Endodermal cell (in vitro differentiated cells): ENCODE measurements at regions not wholly inside any gene's neighbourhood (a gene's known extent, or its start where the extent isn't known, plus 50 kb on each side); places are given as distances from the start of the nearest gene placed in this dataset.

Experiments
- DNase-seq: peaks from one replicate; pipeline ENCODE4 v3.0.0-alpha.2; 2017
- H3K27ac ChIP-seq: 2 replicates; pipeline ENCODE4 v1.5.1; 2013; ENCODE audit warnings: mild to moderate bottlenecking, low read depth, low read length, moderate library complexity
- H3K27me3 ChIP-seq: 2 replicates; pipeline ENCODE4 v1.6.1; 2013; ENCODE audit warnings: mild to moderate bottlenecking, low read length, moderate library complexity; ENCODE audit not compliant: insufficient read depth, control insufficient read depth, poor library complexity, severe bottlenecking
- H3K36me3 ChIP-seq: 2 replicates; pipeline ENCODE4 v1.7.0; 2013; ENCODE audit warnings: mild to moderate bottlenecking, low read length, moderate library complexity; ENCODE audit not compliant: control insufficient read depth, insufficient read depth
- H3K4me1 ChIP-seq: one replicate; pipeline ENCODE4 v1.7.0; 2013; ENCODE audit warnings: low read length; ENCODE audit not compliant: control insufficient read depth, insufficient read depth
- H3K4me3 ChIP-seq: 2 replicates; pipeline ENCODE4 v1.5.1; 2013; ENCODE audit warnings: mild to moderate bottlenecking, low read length, moderate library complexity
- H3K9ac ChIP-seq: 2 replicates; pipeline ENCODE4 v1.6.1; 2013; ENCODE audit warnings: mild to moderate bottlenecking, low read length, moderate library complexity; ENCODE audit not compliant: poor library complexity, severe bottlenecking; ENCODE audit errors: extremely low read depth
- H3K9me3 ChIP-seq: 2 replicates; pipeline ENCODE4 v1.6.1; 2013; ENCODE audit warnings: mild to moderate bottlenecking, low read length, moderate library complexity; ENCODE audit not compliant: control insufficient read depth
- H3K27ac Mint-ChIP-seq: 2 replicates; pipeline ENCODE4 v1.8.0; 2020; ENCODE audit warnings: mixed read lengths
- H3K27me3 Mint-ChIP-seq: 2 replicates; pipeline ENCODE4 v1.8.0; 2021; ENCODE audit warnings: mild to moderate bottlenecking, mixed read lengths; ENCODE audit not compliant: insufficient read depth
- H3K36me3 Mint-ChIP-seq: 2 replicates; pipeline ENCODE4 v1.8.0; 2020; ENCODE audit warnings: low read depth, mixed read lengths
- H3K4me1 Mint-ChIP-seq: 2 replicates; pipeline ENCODE4 v1.8.0; 2020; ENCODE audit warnings: mixed read lengths
- H3K4me3 Mint-ChIP-seq: 2 replicates; pipeline ENCODE4 v1.8.0; 2020; ENCODE audit warnings: mild to moderate bottlenecking, moderate library complexity, mixed read lengths
- H3K9me3 Mint-ChIP-seq: 2 replicates; pipeline ENCODE4 v1.8.0; 2020; ENCODE audit warnings: mild to moderate bottlenecking, mixed read lengths
- WGBS, 2 experiments: methylation state at CpG; one replicate each; pipeline versions ENCODE4 v1.1.5 to v1.1.7; 2013; ENCODE audit warnings: missing lambda C conversion rate in 2 of 2, mixed read lengths in 1 of 2; ENCODE audit not compliant: insufficient coverage in 1 of 2, insufficient read length in 1 of 2; 5-methylcytosine and 5-hydroxymethylcytosine counted together
- TF ChIP-seq, protein P1 (sequence below): fragments of 200-600 bp; sonication (generic); conservative IDR thresholded peaks from 2 replicates; pipeline ENCODE4 v1.5.0; 2021; ENCODE audit warnings: antibody characterized with exemption, mild to moderate bottlenecking

DNA sequence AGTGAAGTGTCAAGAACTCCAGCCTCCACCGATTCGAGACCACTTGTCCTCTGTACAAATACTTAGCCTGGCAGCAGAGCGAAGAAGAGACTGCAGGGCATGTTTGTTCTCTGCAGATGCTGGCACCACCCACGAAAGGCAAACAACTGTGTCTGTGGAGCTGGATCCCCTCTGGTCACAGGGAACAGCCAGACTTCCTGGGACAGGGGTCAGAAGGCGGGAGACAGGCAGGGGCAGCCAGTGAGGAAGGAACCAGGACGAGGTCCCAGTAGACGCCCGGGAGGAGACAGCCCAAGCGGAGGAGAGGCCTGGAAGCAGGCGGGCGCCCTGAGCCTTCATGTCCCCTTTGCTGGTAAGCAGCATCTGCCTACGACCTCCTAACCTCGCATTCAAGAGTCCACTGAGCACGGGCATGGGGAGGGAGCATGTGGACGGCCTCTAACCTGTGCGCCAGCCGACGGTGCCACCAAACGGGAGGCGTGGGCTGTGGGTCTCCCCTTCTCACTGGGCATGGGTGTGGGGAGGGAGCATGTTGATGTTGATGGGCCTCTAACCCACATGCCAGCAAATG lies 265.5 kb downstream of the DLL1 start:
- Mint-ChIP-seq H3K27ac (no peak overlapping the region), H3K4me3 (no peak overlapping the region), H3K4me1 (no peaks in the 10 kb centered on the region), H3K9me3 (no peaks in the 10 kb centered on the region), H3K36me3 (no peaks in the 10 kb centered on the region), H3K27me3 (peaks cover 13% of the 10 kb centered on the region)
- Histone ChIP-seq H3K4me3 (no peak overlapping the region), H3K9me3 (no peaks in the 10 kb centered on the region), H3K27me3 (no peaks in the 10 kb centered on the region), H3K4me1 (no peaks in the 10 kb centered on the region), H3K9ac (no peak overlapping the region), H3K36me3 (no peaks in the 10 kb centered on the region), H3K27ac (no peak overlapping the region)
- DNase-seq: peak; percentile 32
- TF ChIP-seq, protein P1, sequence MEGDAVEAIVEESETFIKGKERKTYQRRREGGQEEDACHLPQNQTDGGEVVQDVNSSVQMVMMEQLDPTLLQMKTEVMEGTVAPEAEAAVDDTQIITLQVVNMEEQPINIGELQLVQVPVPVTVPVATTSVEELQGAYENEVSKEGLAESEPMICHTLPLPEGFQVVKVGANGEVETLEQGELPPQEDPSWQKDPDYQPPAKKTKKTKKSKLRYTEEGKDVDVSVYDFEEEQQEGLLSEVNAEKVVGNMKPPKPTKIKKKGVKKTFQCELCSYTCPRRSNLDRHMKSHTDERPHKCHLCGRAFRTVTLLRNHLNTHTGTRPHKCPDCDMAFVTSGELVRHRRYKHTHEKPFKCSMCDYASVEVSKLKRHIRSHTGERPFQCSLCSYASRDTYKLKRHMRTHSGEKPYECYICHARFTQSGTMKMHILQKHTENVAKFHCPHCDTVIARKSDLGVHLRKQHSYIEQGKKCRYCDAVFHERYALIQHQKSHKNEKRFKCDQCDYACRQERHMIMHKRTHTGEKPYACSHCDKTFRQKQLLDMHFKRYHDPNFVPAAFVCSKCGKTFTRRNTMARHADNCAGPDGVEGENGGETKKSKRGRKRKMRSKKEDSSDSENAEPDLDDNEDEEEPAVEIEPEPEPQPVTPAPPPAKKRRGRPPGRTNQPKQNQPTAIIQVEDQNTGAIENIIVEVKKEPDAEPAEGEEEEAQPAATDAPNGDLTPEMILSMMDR: no peak
- WGBS, 2 experiments: 84 to 92% methylated on average over 18 to 20 of the region's 20 CpGs

DNA sequence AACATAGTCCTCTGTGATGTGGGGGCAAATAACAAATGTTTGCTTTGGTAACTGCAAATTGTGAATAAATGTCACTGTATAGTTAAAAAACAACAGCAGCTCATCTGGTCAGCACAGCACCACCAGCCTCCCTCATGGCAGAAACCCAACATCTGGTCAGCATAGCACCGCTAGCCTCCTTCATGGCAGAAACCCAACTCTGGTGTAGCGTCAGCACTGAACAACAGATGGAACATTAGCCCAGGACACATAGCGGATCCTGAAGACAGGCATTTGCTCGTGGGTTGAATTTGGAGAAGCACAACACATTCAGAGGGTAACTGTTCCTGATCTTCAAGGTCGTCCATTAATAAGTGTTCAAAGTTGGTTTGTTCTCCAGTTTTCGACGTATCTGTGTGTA lies 265.9 kb downstream of the DLL1 start:
- H3K4me1 ChIP-seq: no peaks in the 10 kb centered on the region
- no peak overlapping the region for H3K27ac Mint-ChIP-seq

DNA sequence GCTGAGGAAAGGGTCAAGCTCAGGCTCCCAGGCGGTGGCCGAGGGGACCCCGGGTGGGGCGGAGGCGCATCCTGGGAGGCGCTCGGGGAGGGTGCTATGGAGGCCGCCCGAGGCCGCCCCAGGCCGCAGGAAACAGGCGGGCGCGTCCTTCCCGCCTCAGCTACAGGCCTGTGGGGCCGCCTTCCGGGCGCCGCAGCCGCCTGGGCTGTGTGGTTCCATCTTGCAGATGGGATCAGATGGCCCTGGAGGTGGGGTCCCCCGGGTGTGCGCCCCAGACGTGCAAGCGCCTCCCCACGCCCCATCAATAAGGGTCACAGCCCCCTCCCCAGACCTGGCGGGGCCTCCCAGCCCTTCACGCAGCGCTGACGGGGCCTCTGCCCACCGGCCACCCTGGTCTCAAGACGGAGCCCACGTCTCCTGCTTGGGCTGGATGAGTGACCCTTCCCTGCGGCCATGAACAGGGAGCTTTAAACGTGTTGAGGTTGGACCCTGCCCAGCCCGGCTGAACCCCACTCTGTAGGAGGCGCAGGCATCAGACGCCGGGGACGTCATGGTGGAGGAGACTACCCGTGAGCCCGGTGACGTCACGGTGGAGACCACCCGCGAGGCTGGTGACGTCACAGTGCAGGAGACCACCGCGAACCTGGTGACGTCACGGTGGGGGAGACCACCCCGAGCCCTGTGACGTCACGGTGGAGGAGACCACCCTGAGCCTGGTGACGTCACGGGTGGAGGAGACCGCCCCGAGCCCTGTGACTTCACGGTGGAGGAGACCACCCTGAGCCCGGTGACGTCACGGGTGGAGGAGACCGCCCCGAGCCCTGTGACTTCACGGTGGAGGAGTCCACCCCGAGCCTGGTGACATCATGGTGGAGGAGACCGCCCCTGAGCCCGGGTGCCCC lies 267.0 kb downstream of the DLL1 start:
- Histone ChIP-seq H3K9ac (no peak overlapping the region), H3K9me3 (no peaks in the 10 kb centered on the region), H3K4me1 (no peaks in the 10 kb centered on the region), H3K36me3 (no peaks in the 10 kb centered on the region), H3K4me3 (no peak overlapping the region), H3K27ac (no peak overlapping the region), H3K27me3 (no peaks in the 10 kb centered on the region)
- Mint-ChIP-seq H3K4me3 (no peak overlapping the region), H3K4me1 (no peaks in the 10 kb centered on the region), H3K9me3 (no peaks in the 10 kb centered on the region), H3K36me3 (no peaks in the 10 kb centered on the region), H3K27me3 (peaks cover 11% of the 10 kb centered on the region), H3K27ac (no peak overlapping the region)
- TF ChIP-seq, protein P1: no peak
- no peak for DNase-seq
- WGBS, 2 experiments: 93 to 94% methylated on average over 31 to 67 of the region's 67 CpGs

More for the DNA sequence above, 265.9 kb downstream of the DLL1 start:
- H3K4me3 Mint-ChIP-seq: no peak overlapping the region
- H3K4me1 Mint-ChIP-seq: no peaks in the 10 kb centered on the region
- peak; percentile 20 for DNase-seq
- H3K9ac ChIP-seq: no peak overlapping the region
- 79 to 80% methylated on average over 7 of the region's 7 CpGs for WGBS, 2 experiments
- TF ChIP-seq, protein P1: no peak
- H3K4me3 ChIP-seq: no peak overlapping the region
- H3K36me3 Mint-ChIP-seq: no peaks in the 10 kb centered on the region
- no peak overlapping the region for H3K27ac ChIP-seq
- no peaks in the 10 kb centered on the region for H3K36me3 ChIP-seq
- no peaks in the 10 kb centered on the region for H3K9me3 ChIP-seq
- no peaks in the 10 kb centered on the region for H3K27me3 ChIP-seq
- peaks cover 11% of the 10 kb centered on the region for H3K27me3 Mint-ChIP-seq
- H3K9me3 Mint-ChIP-seq: no peaks in the 10 kb centered on the region
